ENCODE measurements at regions not wholly inside any gene's neighbourhood (a gene's known extent, or its start where the extent isn't known, plus 50 kb on each side); places are given as distances from the start of the nearest gene placed in this dataset.

DNA sequence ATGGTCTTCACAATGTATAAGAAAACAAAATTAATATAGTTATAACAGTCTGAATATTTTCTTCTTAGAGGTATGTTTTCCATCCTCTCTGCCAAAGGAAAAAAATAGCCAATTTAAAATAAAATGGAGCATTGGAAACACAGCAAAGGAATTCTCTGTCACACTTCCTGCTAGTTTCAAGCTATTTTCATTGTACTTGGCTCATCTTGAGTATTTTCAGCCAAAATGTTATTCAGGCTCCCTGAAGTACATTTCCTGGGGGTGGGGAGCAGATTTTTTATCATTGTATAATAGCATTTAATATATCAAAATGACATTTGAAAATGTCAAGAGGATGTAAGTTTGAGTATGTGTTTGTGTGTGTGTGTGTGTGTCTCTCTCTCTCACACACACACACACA is 463.6 kb upstream of the REG3G start:
- Histone ChIP-seq H3K9ac (ENCODE audit: low read depth, low read length) (no peak overlapping the region), H3K4me3 (ENCODE audit: low read length) (no peak overlapping the region), H3K36me3 (ENCODE audit: insufficient read depth, low read length) (no peaks in the 10 kb centered on the region), H3K4me1 (ENCODE audit: control insufficient read depth, insufficient read depth, low read length) (no peaks in the 10 kb centered on the region), H3K9me3 (replicated peaks; ENCODE audit: low read length) (no peaks in the 10 kb centered on the region), H3K4me2 (ENCODE audit: low read length) (no peak overlapping the region), H3K27me3 (ENCODE audit: control insufficient read depth, insufficient read depth, low read length) (no peaks in the 10 kb centered on the region)

DNA sequence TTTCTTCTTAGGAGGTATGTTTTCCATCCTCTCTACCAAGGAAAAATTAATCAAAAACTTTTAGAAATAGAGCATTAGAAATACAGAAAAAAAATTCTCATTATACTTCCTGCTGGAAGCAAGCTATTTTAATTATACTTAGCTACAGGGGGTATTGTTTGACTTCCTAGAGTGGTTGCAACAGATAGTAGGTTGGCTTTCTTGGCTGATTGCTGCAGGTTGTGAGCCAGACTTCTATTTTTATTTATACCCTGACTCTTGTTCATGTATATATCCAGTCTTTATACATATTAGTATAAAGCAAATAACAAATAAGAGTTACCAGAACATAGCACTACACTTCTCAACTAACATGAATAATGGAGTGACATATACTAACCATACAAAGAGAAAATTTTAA is 460.8 kb upstream of the REG3G start:
- Histone ChIP-seq H3K4me3 (ENCODE audit: low read length) (no peak overlapping the region), H3K9ac (ENCODE audit: low read depth, low read length) (no peak overlapping the region), H3K36me3 (ENCODE audit: insufficient read depth, low read length) (no peaks in the 10 kb centered on the region), H3K4me2 (ENCODE audit: low read length) (no peak overlapping the region), H3K9me3 (replicated peaks; ENCODE audit: low read length) (no peaks in the 10 kb centered on the region), H3K27me3 (ENCODE audit: control insufficient read depth, insufficient read depth, low read length) (no peaks in the 10 kb centered on the region), H3K4me1 (ENCODE audit: control insufficient read depth, insufficient read depth, low read length) (no peaks in the 10 kb centered on the region)

DNA sequence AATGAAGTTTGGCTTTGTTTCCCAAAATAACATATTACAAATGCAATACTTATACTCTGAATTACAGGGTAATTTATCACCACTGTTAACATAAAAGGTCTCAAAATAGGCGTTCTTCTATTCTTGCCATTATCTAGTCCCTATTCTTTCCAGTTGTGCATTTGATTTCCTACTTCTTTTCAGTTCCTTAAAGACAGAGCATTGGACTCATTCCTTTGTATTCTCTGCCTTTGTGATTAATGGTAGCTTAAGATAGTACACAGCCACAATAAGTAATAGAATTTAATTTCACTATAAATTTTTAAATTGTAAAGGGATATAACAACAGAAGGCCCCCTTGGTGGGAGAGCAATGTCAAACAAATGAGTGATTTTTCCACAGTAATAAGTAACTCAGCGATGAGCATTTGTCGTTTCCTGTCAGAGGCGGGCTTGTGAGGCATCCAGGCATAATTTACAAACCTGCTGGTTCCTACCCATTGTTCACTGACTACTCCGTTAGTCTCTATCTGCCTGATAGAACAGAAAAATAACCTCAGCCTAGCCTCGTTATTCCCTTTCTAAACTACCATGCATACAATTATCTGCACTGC is 456.6 kb upstream of the REG3G start:
- Histone ChIP-seq H3K9ac (ENCODE audit: low read depth, low read length) (no peak overlapping the region), H3K36me3 (ENCODE audit: insufficient read depth, low read length) (no peaks in the 10 kb centered on the region), H3K4me1 (ENCODE audit: control insufficient read depth, insufficient read depth, low read length) (no peaks in the 10 kb centered on the region), H3K4me3 (ENCODE audit: low read length) (no peak overlapping the region), H3K9me3 (replicated peaks; ENCODE audit: low read length) (peaks cover 2% of the 10 kb centered on the region), H3K4me2 (ENCODE audit: low read length) (no peak overlapping the region), H3K27me3 (ENCODE audit: control insufficient read depth, insufficient read depth, low read length) (no peaks in the 10 kb centered on the region)

DNA sequence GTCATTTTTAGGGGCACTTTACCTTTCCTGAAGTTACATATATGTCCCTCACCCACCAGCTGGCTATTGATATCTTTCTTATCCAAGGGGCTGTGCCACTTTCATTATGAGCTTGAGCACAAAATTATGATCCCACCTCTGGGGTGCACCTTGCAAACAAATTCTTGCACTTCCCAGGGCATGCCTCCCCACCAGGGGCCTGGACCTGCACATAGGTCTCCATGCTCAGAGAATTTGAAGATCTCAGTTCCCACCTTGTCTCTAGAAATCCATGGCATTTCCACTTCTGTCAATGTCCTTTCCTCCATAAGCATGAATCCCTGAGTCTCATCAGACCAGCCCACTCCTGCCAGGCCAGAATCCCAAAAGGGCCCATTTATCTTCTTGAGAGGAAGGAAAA is 449.1 kb upstream of the REG3G start:
- Histone ChIP-seq H3K9ac (ENCODE audit: low read depth, low read length) (no peak overlapping the region), H3K4me3 (ENCODE audit: low read length) (no peak overlapping the region), H3K4me2 (ENCODE audit: low read length) (no peak overlapping the region)

DNA sequence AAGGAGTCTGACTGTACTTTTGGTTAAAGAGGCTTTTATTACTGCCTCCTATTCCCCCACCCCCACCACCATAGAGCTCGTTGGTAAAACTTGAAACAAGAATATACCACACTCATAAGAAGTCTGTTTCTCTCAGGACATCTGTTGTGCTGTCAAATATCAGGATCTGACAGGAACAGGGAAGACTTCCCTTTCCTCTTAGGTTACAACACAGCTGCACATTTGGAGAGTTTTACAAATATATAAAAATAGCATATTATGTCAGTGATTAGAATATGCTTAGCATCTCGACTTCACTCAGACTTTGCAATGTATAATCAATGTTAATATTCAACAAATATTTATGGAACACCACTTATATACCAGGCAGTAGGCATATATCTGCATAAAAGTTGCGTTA is 439.6 kb upstream of the REG3G start:
- H3K36me3 ChIP-seq (ENCODE audit: insufficient read depth, low read length), result no peaks in the 10 kb centered on the region
- H3K9ac ChIP-seq (ENCODE audit: low read depth, low read length), result no peak overlapping the region
- no peaks in the 10 kb centered on the region for H3K27me3 ChIP-seq (ENCODE audit: control insufficient read depth, insufficient read depth, low read length)
- H3K4me3 ChIP-seq (ENCODE audit: low read length), result no peak overlapping the region
- H3K4me2 ChIP-seq (ENCODE audit: low read length), result no peak overlapping the region
- H3K4me1 ChIP-seq (ENCODE audit: control insufficient read depth, insufficient read depth, low read length), result no peaks in the 10 kb centered on the region
- H3K9me3 ChIP-seq (replicated peaks; ENCODE audit: low read length), result no peaks in the 10 kb centered on the region

More for the DNA sequence above, 449.1 kb upstream of the REG3G start:
- Histone ChIP-seq H3K36me3 (ENCODE audit: insufficient read depth, low read length) (no peaks in the 10 kb centered on the region), H3K4me1 (ENCODE audit: control insufficient read depth, insufficient read depth, low read length) (no peaks in the 10 kb centered on the region), H3K27me3 (ENCODE audit: control insufficient read depth, insufficient read depth, low read length) (no peaks in the 10 kb centered on the region), H3K9me3 (replicated peaks; ENCODE audit: low read length) (peaks cover 3% of the 10 kb centered on the region)

DNA sequence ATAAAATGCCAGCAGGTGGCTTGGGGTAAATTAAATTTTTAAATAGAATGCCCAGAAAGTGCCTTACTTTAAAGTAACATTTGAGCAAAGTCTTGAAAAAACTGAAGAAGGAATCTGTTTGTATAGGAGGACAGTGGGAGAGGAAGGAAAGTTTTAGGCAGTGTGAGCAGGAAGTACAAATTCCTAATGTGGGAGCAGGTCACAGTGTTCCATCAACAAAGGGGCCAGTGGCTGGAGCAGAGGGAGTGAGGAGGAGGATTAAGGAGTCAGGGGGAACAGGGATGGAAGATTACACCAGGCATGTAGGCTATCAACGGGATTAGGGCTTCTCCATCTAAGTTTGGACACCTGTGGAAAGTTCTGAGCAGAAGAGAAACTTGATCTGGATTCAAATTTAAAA is 439.2 kb upstream of the REG3G start:
- no peaks in the 10 kb centered on the region for H3K36me3 ChIP-seq (ENCODE audit: insufficient read depth, low read length)
- H3K4me1 ChIP-seq (ENCODE audit: control insufficient read depth, insufficient read depth, low read length), result no peaks in the 10 kb centered on the region
- no peak overlapping the region for H3K4me2 ChIP-seq (ENCODE audit: low read length)
- no peak overlapping the region for H3K9ac ChIP-seq (ENCODE audit: low read depth, low read length)
- H3K4me3 ChIP-seq (ENCODE audit: low read length), result no peak overlapping the region
- no peaks in the 10 kb centered on the region for H3K27me3 ChIP-seq (ENCODE audit: control insufficient read depth, insufficient read depth, low read length)
- H3K9me3 ChIP-seq (replicated peaks; ENCODE audit: low read length), result no peaks in the 10 kb centered on the region

DNA sequence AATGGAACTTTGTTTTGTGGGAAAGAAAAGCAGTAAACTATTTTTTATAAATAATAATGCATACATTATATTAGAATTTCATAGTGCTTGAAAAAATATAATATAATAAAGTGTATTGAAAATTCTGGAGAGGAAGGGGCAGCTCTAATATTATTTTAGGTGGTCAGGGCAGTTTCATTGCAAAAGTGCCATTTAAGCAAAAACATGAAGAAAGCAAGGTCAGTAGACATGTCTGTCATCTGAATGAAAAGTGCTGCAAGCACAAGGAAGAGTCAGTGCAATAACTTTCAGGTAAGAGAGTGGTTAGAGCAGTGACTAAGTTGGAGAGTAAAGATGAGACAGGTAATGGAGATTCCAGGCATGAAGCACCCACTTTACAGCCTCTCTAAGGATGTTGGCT is 435.6 kb upstream of the REG3G start:
- Histone ChIP-seq H3K9ac (ENCODE audit: low read depth, low read length) (no peak overlapping the region), H3K4me2 (ENCODE audit: low read length) (no peak overlapping the region), H3K36me3 (ENCODE audit: insufficient read depth, low read length) (no peaks in the 10 kb centered on the region), H3K27me3 (ENCODE audit: control insufficient read depth, insufficient read depth, low read length) (no peaks in the 10 kb centered on the region), H3K4me3 (ENCODE audit: low read length) (no peak overlapping the region), H3K9me3 (replicated peaks; ENCODE audit: low read length) (no peaks in the 10 kb centered on the region), H3K4me1 (ENCODE audit: control insufficient read depth, insufficient read depth, low read length) (no peaks in the 10 kb centered on the region)

DNA sequence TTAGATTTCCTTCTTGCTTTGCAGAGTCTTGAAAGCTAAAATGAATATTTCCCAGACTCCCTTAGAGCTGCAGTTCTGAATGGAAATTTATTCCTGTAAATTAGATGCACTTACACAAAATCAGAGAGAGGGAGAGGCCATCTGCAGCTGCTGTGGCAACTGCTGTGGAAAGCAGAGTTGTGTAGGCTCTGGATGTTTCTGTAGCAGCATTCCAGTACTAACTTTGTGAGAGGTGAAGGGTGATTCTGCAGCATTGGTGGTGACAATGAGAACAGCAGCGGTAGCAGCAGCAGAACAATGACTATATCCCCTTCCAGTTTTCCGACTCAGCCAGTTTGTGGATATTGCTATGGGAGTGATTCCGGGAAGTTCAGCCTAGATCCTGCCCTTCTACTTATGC is 433.0 kb upstream of the REG3G start:
- Histone ChIP-seq H3K27me3 (ENCODE audit: control insufficient read depth, insufficient read depth, low read length) (no peaks in the 10 kb centered on the region), H3K4me1 (ENCODE audit: control insufficient read depth, insufficient read depth, low read length) (no peaks in the 10 kb centered on the region), H3K9me3 (replicated peaks; ENCODE audit: low read length) (no peaks in the 10 kb centered on the region), H3K36me3 (ENCODE audit: insufficient read depth, low read length) (no peaks in the 10 kb centered on the region), H3K4me3 (ENCODE audit: low read length) (no peak overlapping the region), H3K4me2 (ENCODE audit: low read length) (no peak overlapping the region), H3K9ac (ENCODE audit: low read depth, low read length) (no peak overlapping the region)

DNA sequence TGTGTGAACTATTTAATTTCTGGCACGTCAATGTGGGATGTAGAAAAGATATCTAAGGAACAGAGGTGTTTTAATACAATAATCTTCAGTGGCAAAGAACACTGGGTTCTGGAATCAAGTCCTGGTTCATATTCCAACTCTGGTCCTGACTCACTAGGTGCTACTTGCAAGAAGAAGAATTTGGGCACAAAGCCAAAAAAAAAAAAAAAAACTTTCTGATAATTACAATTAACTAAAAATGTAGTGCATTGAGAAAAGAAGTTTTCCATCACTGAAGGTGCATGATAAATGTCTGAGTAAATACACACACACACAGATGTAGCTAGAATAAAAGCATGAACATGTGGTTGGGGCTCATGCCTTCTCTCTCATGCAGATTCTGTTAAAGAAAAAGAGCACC is 424.4 kb upstream of the REG3G start:
- no peaks in the 10 kb centered on the region for H3K27me3 ChIP-seq (ENCODE audit: control insufficient read depth, insufficient read depth, low read length)
- H3K9ac ChIP-seq (ENCODE audit: low read depth, low read length), result no peak overlapping the region
- H3K4me3 ChIP-seq (ENCODE audit: low read length), result no peak overlapping the region
- no peak overlapping the region for H3K4me2 ChIP-seq (ENCODE audit: low read length)
- no peaks in the 10 kb centered on the region for H3K9me3 ChIP-seq (replicated peaks; ENCODE audit: low read length)
- no peaks in the 10 kb centered on the region for H3K4me1 ChIP-seq (ENCODE audit: control insufficient read depth, insufficient read depth, low read length)
- no peaks in the 10 kb centered on the region for H3K36me3 ChIP-seq (ENCODE audit: insufficient read depth, low read length)

DNA sequence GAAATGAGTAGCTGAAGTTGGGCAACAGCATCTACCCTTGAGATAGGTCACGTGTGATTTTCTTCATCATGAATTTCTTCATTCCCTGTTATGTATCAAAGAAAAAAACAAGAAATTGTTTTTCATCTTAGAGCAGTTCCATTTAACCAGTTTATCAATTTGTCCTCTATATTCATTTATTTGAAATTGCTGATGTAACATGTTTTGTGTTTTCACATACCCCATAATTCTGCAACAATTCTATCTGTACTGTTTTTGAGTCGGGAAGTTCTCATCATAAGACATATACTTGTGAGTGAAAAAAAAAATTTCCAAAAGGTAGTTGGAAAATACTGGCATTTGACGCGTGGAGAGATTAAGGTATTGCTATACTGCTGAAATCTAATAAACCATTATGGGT is 422.6 kb upstream of the REG3G start:
- H3K4me2 ChIP-seq (ENCODE audit: low read length), result no peak overlapping the region
- no peak overlapping the region for H3K4me3 ChIP-seq (ENCODE audit: low read length)
- no peaks in the 10 kb centered on the region for H3K9me3 ChIP-seq (replicated peaks; ENCODE audit: low read length)
- no peak overlapping the region for H3K9ac ChIP-seq (ENCODE audit: low read depth, low read length)
- H3K36me3 ChIP-seq (ENCODE audit: insufficient read depth, low read length), result no peaks in the 10 kb centered on the region
- no peaks in the 10 kb centered on the region for H3K27me3 ChIP-seq (ENCODE audit: control insufficient read depth, insufficient read depth, low read length)
- no peaks in the 10 kb centered on the region for H3K4me1 ChIP-seq (ENCODE audit: control insufficient read depth, insufficient read depth, low read length)

DNA sequence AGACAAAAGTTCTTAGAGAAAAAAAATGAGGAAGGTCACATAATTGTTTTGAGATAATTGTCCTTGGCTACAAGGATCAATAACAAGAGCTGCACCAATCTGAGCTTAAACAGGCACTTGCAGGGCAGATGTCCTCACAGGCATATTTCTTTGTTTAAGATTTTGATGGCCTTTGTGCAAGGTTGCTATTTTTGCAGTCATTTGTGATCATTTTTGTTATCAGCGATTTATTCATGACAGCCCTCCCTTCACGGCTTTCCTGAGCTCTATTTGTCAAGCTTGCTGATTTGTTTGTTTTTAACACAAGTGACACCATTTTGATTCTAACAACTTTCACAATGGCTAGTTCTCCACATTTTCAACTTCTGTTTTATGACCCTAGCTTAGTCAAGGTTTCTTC is 418.6 kb upstream of the REG3G start:
- no peaks in the 10 kb centered on the region for H3K4me1 ChIP-seq (ENCODE audit: control insufficient read depth, insufficient read depth, low read length)
- no peak overlapping the region for H3K9ac ChIP-seq (ENCODE audit: low read depth, low read length)
- H3K4me2 ChIP-seq (ENCODE audit: low read length), result no peak overlapping the region

DNA sequence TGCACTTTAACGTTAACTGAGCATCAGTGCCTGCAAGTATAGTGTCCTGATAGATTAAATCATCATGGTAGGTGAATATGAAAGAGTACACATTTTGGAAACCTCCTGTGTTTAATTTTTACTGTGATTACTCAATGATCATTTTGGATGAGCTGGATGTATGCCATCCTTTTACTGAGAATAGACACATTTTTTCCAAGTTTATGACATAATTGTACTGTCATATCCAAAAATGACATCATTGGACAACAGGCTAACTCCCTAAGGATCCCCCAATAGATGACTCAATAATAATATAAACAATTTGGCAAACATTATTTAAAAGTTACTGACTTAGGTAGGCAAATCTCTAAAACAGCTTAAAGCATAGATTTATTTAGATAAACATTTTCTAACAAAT is 410.8 kb upstream of the REG3G start:
- H3K27me3 ChIP-seq (ENCODE audit: control insufficient read depth, insufficient read depth, low read length), result no peaks in the 10 kb centered on the region

More for the DNA sequence above, 418.6 kb upstream of the REG3G start:
- no peaks in the 10 kb centered on the region for H3K36me3 ChIP-seq (ENCODE audit: insufficient read depth, low read length)
- no peaks in the 10 kb centered on the region for H3K27me3 ChIP-seq (ENCODE audit: control insufficient read depth, insufficient read depth, low read length)
- H3K9me3 ChIP-seq (replicated peaks; ENCODE audit: low read length), result no peaks in the 10 kb centered on the region
- H3K4me3 ChIP-seq (ENCODE audit: low read length), result no peak overlapping the region

More for the DNA sequence above, 410.8 kb upstream of the REG3G start:
- H3K36me3 ChIP-seq (ENCODE audit: insufficient read depth, low read length), result no peaks in the 10 kb centered on the region
- no peaks in the 10 kb centered on the region for H3K9me3 ChIP-seq (replicated peaks; ENCODE audit: low read length)
- no peak overlapping the region for H3K4me2 ChIP-seq (ENCODE audit: low read length)
- H3K4me1 ChIP-seq (ENCODE audit: control insufficient read depth, insufficient read depth, low read length), result no peaks in the 10 kb centered on the region
- H3K9ac ChIP-seq (ENCODE audit: low read depth, low read length), result no peak overlapping the region
- no peak overlapping the region for H3K4me3 ChIP-seq (ENCODE audit: low read length)

All from skeletal muscle satellite cell (primary cell).